Suprapubic skin (tissue), 3 donors: ENCODE measurements at regions not wholly inside any gene's neighbourhood (a gene's known extent, or its start where the extent isn't known, plus 50 kb on each side); places are given as distances from the start of the nearest gene placed in this dataset.

ENCODE experiments used
- CTCF ChIP-seq, 2 donors: fragments of 200-600 bp in 1 of 2; fragments of 450-650 bp in 1 of 2; sonication (generic) in 1 of 2; IDR thresholded peaks; one replicate each; pipeline ENCODE4 v1.5.1; 2016 to 2019; ENCODE audit warnings: antibody characterized with exemption in 2 of 2, mild to moderate bottlenecking in 1 of 2, moderate library complexity in 1 of 2
- POLR2A ChIP-seq, 2 donors: fragments of 450-650 bp; IDR thresholded peaks; one replicate each; pipeline ENCODE4 v1.6.1; 2017; ENCODE audit warnings: antibody characterized with exemption in 2 of 2, mild to moderate bottlenecking in 2 of 2, moderate library complexity in 2 of 2

GRCh38 chr15:39299486-39300267, 281.2 kb upstream of the THBS1 start:
- TF ChIP-seq CTCF (IDR thresholded peaks at IDR 0.05) (no peak), POLR2A (IDR thresholded peaks at IDR 0.05) (no peak)
